Activated T-cell treated with anti-CD3 and anti-CD28 coated beads, Interleukin-2, amount 50 U/mL, for 48 hours (primary cell): ENCODE measurements at regions not wholly inside any gene's neighbourhood (a gene's known extent, or its start where the extent isn't known, plus 50 kb on each side); places are given as distances from the start of the nearest gene placed in this dataset.
"Not testable (repeated sequence)": the region's sequence is repeated elsewhere in the genome, so short reads cannot be mapped to it uniquely, and the experiment has no call there.

Source experiments
- DNase-seq, 2 experiments: peaks; one replicate each; pipeline ENCODE4 v3.0.0-alpha.2; 2020

GRCh38 chr12:131589221-131589897 is 121.5 kb upstream of the SFSWAP start:
- DNase-seq, result no peak

- DNase-seq, result no peak
Observed at GRCh38 chr12:131589966-131590365, 120.9 kb upstream of the SFSWAP start.

GRCh38 chr12:131591136-131591535 is 119.8 kb upstream of the SFSWAP start:
- DNase-seq, result no peak

- DNase-seq, result no peak
Observed at GRCh38 chr12:131591714-131592709, 118.9 kb upstream of the SFSWAP start.

- peak; percentile 36 to 41 for DNase-seq
Observed at GRCh38 chr12:131592972-131593371, 117.9 kb upstream of the SFSWAP start.

GRCh38 chr12:131593406-131593805 is 117.5 kb upstream of the SFSWAP start:
- DNase-seq, result no peak

GRCh38 chr12:131596115-131596514 is 114.8 kb upstream of the SFSWAP start:
- no peak for DNase-seq

GRCh38 chr12:131597333-131597732 is 113.6 kb upstream of the SFSWAP start:
- DNase-seq, result no peak

GRCh38 chr12:131598717-131599116 is 112.2 kb upstream of the SFSWAP start:
- DNase-seq, result peak in 1 of 2 experiments; percentile 29

- no peak for DNase-seq
Observed at GRCh38 chr12:131599190-131600159, 111.4 kb upstream of the SFSWAP start.

GRCh38 chr12:131600160-131600532 is 110.7 kb upstream of the SFSWAP start:
- no peak for DNase-seq

GRCh38 chr12:131601499-131601898 is 109.4 kb upstream of the SFSWAP start:
- not testable (repeated sequence) for DNase-seq

GRCh38 chr12:131603106-131603938 is 107.6 kb upstream of the SFSWAP start:
- DNase-seq, result peak in 1 of 2 experiments; percentile 34

GRCh38 chr12:131603939-131604795 is 106.7 kb upstream of the SFSWAP start:
- DNase-seq, result peak in 1 of 2 experiments; percentile 52

- no peak for DNase-seq
Observed at GRCh38 chr12:131604859-131605258, 106.0 kb upstream of the SFSWAP start.

- DNase-seq, result no peak
Observed at GRCh38 chr12:131605304-131605829, 105.5 kb upstream of the SFSWAP start.

GRCh38 chr12:131606218-131606901 is 104.5 kb upstream of the SFSWAP start:
- DNase-seq, result peak in 1 of 2 experiments; percentile 29

GRCh38 chr12:131607658-131608447 is 103.0 kb upstream of the SFSWAP start:
- peak; percentile 42 to 50 for DNase-seq
